ENCODE measurements at regions not wholly inside any gene's neighbourhood (a gene's known extent, or its start where the extent isn't known, plus 50 kb on each side); places are given as distances from the start of the nearest gene placed in this dataset.

DNA sequence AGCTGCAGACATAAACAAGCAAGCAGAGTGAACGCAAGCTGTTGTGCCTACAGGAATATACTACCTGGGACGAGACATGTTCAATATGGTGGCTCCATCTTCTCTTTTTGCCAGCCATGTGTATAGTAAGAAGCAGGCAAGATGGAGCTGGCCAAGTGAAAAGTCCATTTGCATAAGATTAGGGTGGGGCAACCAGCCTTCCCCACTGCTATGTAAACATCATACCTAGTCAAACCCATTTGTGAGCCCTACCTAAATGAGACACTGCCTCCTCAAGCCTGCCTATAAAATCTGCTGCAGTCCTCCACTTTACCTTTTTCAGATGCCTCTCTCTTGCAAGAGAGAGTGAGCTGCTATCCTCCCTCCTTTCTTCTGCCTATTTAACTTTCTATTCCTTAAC lies 370.1 kb upstream of the PMFBP1 start:
- Histone ChIP-seq H3K18ac (ENCODE audit: extremely low read depth, low read length) (no peak overlapping the region), H4K8ac (ENCODE audit: extremely low read depth, insufficient read depth, low read length) (no peak overlapping the region)
- no peak for TF ChIP-seq CHD2 (IDR thresholded peaks at IDR 0.05; ENCODE audit: low read length)
- no peak for TF ChIP-seq KDM1A (IDR thresholded peaks at IDR 0.05; ENCODE audit: borderline replicate concordance, low read length)
- no peak for TF ChIP-seq HDAC6 (IDR thresholded peaks at IDR 0.05; ENCODE audit: low read depth, low read length)
- no peak for TF ChIP-seq POLR2A (IDR thresholded peaks at IDR 0.05; ENCODE audit: control extremely low read depth in 1 of 2, low read depth in 2 of 2, low read length in 2 of 2)
- TF ChIP-seq, protein P1, sequence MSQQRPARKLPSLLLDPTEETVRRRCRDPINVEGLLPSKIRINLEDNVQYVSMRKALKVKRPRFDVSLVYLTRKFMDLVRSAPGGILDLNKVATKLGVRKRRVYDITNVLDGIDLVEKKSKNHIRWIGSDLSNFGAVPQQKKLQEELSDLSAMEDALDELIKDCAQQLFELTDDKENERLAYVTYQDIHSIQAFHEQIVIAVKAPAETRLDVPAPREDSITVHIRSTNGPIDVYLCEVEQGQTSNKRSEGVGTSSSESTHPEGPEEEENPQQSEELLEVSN (IDR thresholded peaks at IDR 0.05) = no peak
- TF ChIP-seq SP4 (IDR thresholded peaks at IDR 0.05; ENCODE audit: low read length) = no peak
- TF ChIP-seq RFX5 (IDR thresholded peaks at IDR 0.05; ENCODE audit: borderline replicate concordance, low read depth, low read length) = no peak
- no peak for TF ChIP-seq SIN3A (conservative IDR thresholded peaks at IDR 0.05 in 1 of 2, IDR thresholded peaks at IDR 0.05 in 1 of 2; ENCODE audit: low read depth in 1 of 2, low read length in 2 of 2)
- TF ChIP-seq ZNF274 (IDR thresholded peaks at IDR 0.05; ENCODE audit: borderline replicate concordance, extremely low read depth, low read length) = no peak
- no peak for TF ChIP-seq JUND (IDR thresholded peaks at IDR 0.05; ENCODE audit: low read length)
- no peak for TF ChIP-seq SP1 (IDR thresholded peaks at IDR 0.05; ENCODE audit: low read depth, low read length)
- no peak for TF ChIP-seq GTF2F1 (IDR thresholded peaks at IDR 0.05; ENCODE audit: borderline replicate concordance, low read depth, low read length)
- no peak for TF ChIP-seq CHD1 (IDR thresholded peaks at IDR 0.05; ENCODE audit: low read depth, low read length)
- TF ChIP-seq, protein P2, sequence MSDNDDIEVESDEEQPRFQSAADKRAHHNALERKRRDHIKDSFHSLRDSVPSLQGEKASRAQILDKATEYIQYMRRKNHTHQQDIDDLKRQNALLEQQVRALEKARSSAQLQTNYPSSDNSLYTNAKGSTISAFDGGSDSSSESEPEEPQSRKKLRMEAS (IDR thresholded peaks at IDR 0.05) = no peak
- TF ChIP-seq MAFK (IDR thresholded peaks at IDR 0.05; ENCODE audit: low read depth, low read length) = no peak

More for the DNA sequence above, 370.1 kb upstream of the PMFBP1 start:
- Histone ChIP-seq H2BK20ac (ENCODE audit: low read length) (no peak overlapping the region), H3K14ac (ENCODE audit: insufficient read length) (no peak overlapping the region), H2AFZ (ENCODE audit: low read length) (no peak overlapping the region), H4K91ac (replicated peaks; ENCODE audit: insufficient read length, low read length) (no peak overlapping the region), H3K36me3 (ENCODE audit: control insufficient read depth in 2 of 4, insufficient read depth in 4 of 4, low read length in 3 of 4) (no peaks in the 10 kb centered on the region), H2BK5ac (ENCODE audit: low read depth, low read length) (no peak overlapping the region), H3K4me1 (replicated peaks in 1 of 4; ENCODE audit: control insufficient read depth in 3 of 4, insufficient read depth in 4 of 4, low read length in 3 of 4) (peaks cover 0 to 4% (median 0%) of the 10 kb centered on the region in 4 experiments; a peak in 1 of 7 replicates), H2BK120ac (replicated peaks; ENCODE audit: low read depth, low read length) (no peak overlapping the region), H3K23ac (ENCODE audit: insufficient read length) (no peak overlapping the region), H3K23me2 (ENCODE audit: low read depth, low read length) (no peaks in the 10 kb centered on the region), H3K56ac (replicated peaks; ENCODE audit: insufficient read length, low read depth, low read length) (no peak overlapping the region), H3K9ac (replicated peaks in 1 of 4; ENCODE audit: extremely low read depth in 1 of 4, low read depth in 3 of 4, low read length in 3 of 4) (no peak overlapping the region), H4K5ac (ENCODE audit: insufficient read length, low read depth, low read length) (no peak overlapping the region), H3K79me1 (ENCODE audit: low read depth, low read length) (no peaks in the 10 kb centered on the region), H2AK5ac (ENCODE audit: low read depth, low read length) (no peak overlapping the region), H3K9me3 (ENCODE audit: insufficient read depth in 2 of 2, low read depth in 1 of 2, low read length in 1 of 2) (peaks cover 0 to 3% of the 10 kb centered on the region in 2 experiments; a peak in 1 of 4 replicates), H3K4me2 (ENCODE audit: insufficient read depth in 1 of 2, low read depth in 2 of 2, low read length in 2 of 2) (no peak overlapping the region), H3K27me3 (replicated peaks in 1 of 4; ENCODE audit: control insufficient read depth in 3 of 4, extremely low read depth in 1 of 4, insufficient read depth in 3 of 4, low read length in 3 of 4) (no peaks in the 10 kb centered on the region), H4K20me1 (replicated peaks in 1 of 2; ENCODE audit: control insufficient read depth in 1 of 2, insufficient read depth in 2 of 2, low read length in 2 of 2) (no peaks in the 10 kb centered on the region), H3K4ac (replicated peaks; ENCODE audit: insufficient read length, low read depth, low read length) (no peak overlapping the region), H3K27ac (ENCODE audit: low read depth, low read length) (no peak overlapping the region), H3K4me3 (ENCODE audit: extremely low read depth in 1 of 4, insufficient read depth in 2 of 4, low read depth in 3 of 4, low read length in 4 of 4) (no peak overlapping the region), H2BK12ac (ENCODE audit: low read depth, low read length) (no peak overlapping the region), H3K79me2 (ENCODE audit: control insufficient read depth in 1 of 2, insufficient read depth in 2 of 2, low read length in 2 of 2) (no peaks in the 10 kb centered on the region), H2BK15ac (ENCODE audit: low read length) (no peak overlapping the region)
- ChIA-PET POLR2A (ENCODE audit: partially characterized antibody) (no interaction called here), CTCF (ENCODE audit: partially characterized antibody) (interaction anchor here (1.3 kb wide), 1 partner anchor 290 kb away, joined by 3 read pairs; no protein-coding TSS in a partner anchor)
- FAIRE-seq (no peak), DNase-seq (ENCODE audit: low read depth in 1 of 2, low spot score in 2 of 2) (no peak)
- WGBS, 2 experiments (ENCODE audit: extremely low coverage in 1 of 2, insufficient coverage in 1 of 2, insufficient read length in 1 of 2, insufficient replicate concordance in 2 of 2, low coverage in 1 of 2, low lambda C conversion rate in 2 of 2, missing lambda C conversion rate in 1 of 2) = 86% methylated on average over 2 of the region's 2 CpGs; no CpG with 5 or more reads in 1 of the 2 experiments
